ENCODE measurements at regions not wholly inside any gene's neighbourhood (a gene's known extent, or its start where the extent isn't known, plus 50 kb on each side); places are given as distances from the start of the nearest gene placed in this dataset.

GRCh38 chr2:194730266-194730665, 926.8 kb upstream of the SLC39A10 start:
- TF ChIP-seq CTCF (IDR thresholded peaks at IDR 0.05; ENCODE audit: low read depth, low read length), result no peak
- TF ChIP-seq EZH2phosphoT487 (IDR thresholded peaks at IDR 0.05; ENCODE audit: low read depth), result no peak
